ENCODE measurements at regions not wholly inside any gene's neighbourhood (a gene's known extent, or its start where the extent isn't known, plus 50 kb on each side); places are given as distances from the start of the nearest gene placed in this dataset.

GRCh38 chr11:45374130-45374529 is 88.0 kb upstream of the SYT13 start:
- no peak overlapping the region for H3K14ac ChIP-seq (replicated peaks; ENCODE audit: low read depth, low read length)
- no peak overlapping the region for H2AK9ac ChIP-seq (replicated peaks; ENCODE audit: low read depth, low read length, poor library complexity)
- ChIA-PET CTCF (no interaction called here), POLR2A (ENCODE audit: unreplicated experiment) (no interaction called here)
- H4K5ac ChIP-seq (ENCODE audit: low read depth, low read length): no peak overlapping the region
- no peaks in the 10 kb centered on the region for H3K79me1 ChIP-seq (ENCODE audit: low read depth in 1 of 2, low read length in 2 of 2)
- no peaks in the 10 kb centered on the region for H4K20me1 ChIP-seq (ENCODE audit: insufficient read depth, low read length)
- no TSS peak for BruUV-seq (replicated peaks)
- peaks cover 35% of the 10 kb centered on the region for H3K27me3 ChIP-seq (ENCODE audit: control insufficient read depth, insufficient read depth, low read length)
- no peak overlapping the region for H3K18ac ChIP-seq (ENCODE audit: low read depth, low read length)
- in situ Hi-C loops (cut with MboI; ENCODE audit: low sequenced_read_pairs) (loop anchor here (5.0 to 10.0 kb wide), 2 partner anchors 278 to 401 kb away; no protein-coding TSS in a partner anchor), intact Hi-C loops (cut with micrococcal nuclease) (no loop called here), dilution Hi-C loops (cut with HindIII; ENCODE audit: low sequenced_read_pairs, unreplicated experiment) (no loop called here)
- DNase-seq (no peak), ATAC-seq (ENCODE audit: low read depth) (no peak)
- H4K91ac ChIP-seq (ENCODE audit: insufficient read depth, low read depth, low read length): no peak overlapping the region
- no peak overlapping the region for H3K9ac ChIP-seq (ENCODE audit: low read depth, low read length)
- H2AK5ac ChIP-seq (ENCODE audit: low read depth, low read length): no peak overlapping the region
- H2AFZ ChIP-seq (replicated peaks; ENCODE audit: low read length, poor library complexity): no peak overlapping the region
- no CpG with 5 or more reads among the region's 2 CpGs for WGBS, 2 experiments (ENCODE audit: extremely low coverage in 2 of 2, insufficient read length in 1 of 2)
- no peak overlapping the region for H3K23ac ChIP-seq (ENCODE audit: low read depth, low read length)
- H2BK5ac ChIP-seq (ENCODE audit: low read depth, low read length, poor library complexity, severe bottlenecking): no peak overlapping the region
- no peak overlapping the region for H2BK120ac ChIP-seq (ENCODE audit: low read depth, low read length)
- no peaks in the 10 kb centered on the region for H3K9me3 ChIP-seq (ENCODE audit: control insufficient read depth, insufficient read depth, low read length)
- H3K4me1 ChIP-seq (ENCODE audit: control insufficient read depth, insufficient read depth, low read length): no peaks in the 10 kb centered on the region
- H3K36me3 ChIP-seq (ENCODE audit: control insufficient read depth, insufficient read depth, low read length): no peaks in the 10 kb centered on the region
- H3K27ac ChIP-seq (ENCODE audit: insufficient read depth, low read length): no peak overlapping the region
- no peak overlapping the region for H4K8ac ChIP-seq (ENCODE audit: low read depth in 2 of 2, low read length in 2 of 2)
- no peak overlapping the region for H3K4ac ChIP-seq (ENCODE audit: low read depth, low read length)
- no peaks in the 10 kb centered on the region for H3K9me1 ChIP-seq (ENCODE audit: insufficient read depth, low read length)
- no peak overlapping the region for H2BK15ac ChIP-seq (ENCODE audit: low read depth, low read length)
- H3K4me2 ChIP-seq (ENCODE audit: low read depth, low read length): no peak overlapping the region
- no peak overlapping the region for H3K4me3 ChIP-seq (ENCODE audit: insufficient read depth, low read depth, low read length)
- H2BK20ac ChIP-seq (ENCODE audit: low read depth, low read length): no peak overlapping the region
- TF ChIP-seq RCOR1 (IDR thresholded peaks at IDR 0.05; ENCODE audit: insufficient replicate concordance, low read length) (no peak), RAD21 (IDR thresholded peaks at IDR 0.05; ENCODE audit: low read length) (no peak), MXI1 (IDR thresholded peaks at IDR 0.05; ENCODE audit: borderline replicate concordance, low read depth, low read length) (no peak), NFE2L2 (IDR thresholded peaks at IDR 0.05; ENCODE audit: low read depth, low read length) (no peak), CHD1 (IDR thresholded peaks at IDR 0.05; ENCODE audit: low read depth, low read length) (no peak), SMC3 (IDR thresholded peaks at IDR 0.05; ENCODE audit: low read depth, low read length) (no peak), MAFK (IDR thresholded peaks at IDR 0.05; ENCODE audit: low read depth, low read length) (no peak), USF2 (IDR thresholded peaks at IDR 0.05; ENCODE audit: low read depth, low read length) (no peak), POLR2A (IDR thresholded peaks at IDR 0.05; ENCODE audit: low read depth, low read length) (no peak), MAZ (IDR thresholded peaks at IDR 0.05; ENCODE audit: borderline replicate concordance, low read depth, low read length) (no peak), ELK1 (IDR thresholded peaks at IDR 0.05; ENCODE audit: borderline replicate concordance, low read depth, low read length) (no peak), RFX5 (IDR thresholded peaks at IDR 0.05; ENCODE audit: low read depth, low read length) (no peak), CEBPB (IDR thresholded peaks at IDR 0.05; ENCODE audit: low read depth, low read length) (no peak), BHLHE40 (IDR thresholded peaks at IDR 0.05; ENCODE audit: low read depth, low read length) (no peak), FOS (IDR thresholded peaks at IDR 0.05; ENCODE audit: low read depth, low read length) (no peak), CTCF (conservative IDR thresholded peaks at IDR 0.05; ENCODE audit: low read depth, low read length) (no peak)
- no peak overlapping the region for H3K56ac ChIP-seq (ENCODE audit: extremely low read depth, insufficient read depth, low read length)

Measured in IMR-90 (cell line).